ENCODE measurements at regions not wholly inside any gene's neighbourhood (a gene's known extent, or its start where the extent isn't known, plus 50 kb on each side); places are given as distances from the start of the nearest gene placed in this dataset.

- TF ChIP-seq CTCF (IDR thresholded peaks at IDR 0.05; ENCODE audit: extremely low read depth, insufficient read depth, missing control alignments) = no peak
- no peak for DNase-seq (ENCODE audit: low spot score)
- in situ Hi-C loops (cut with MboI; ENCODE audit: low pct_unique_long_range_greater_than_20kb, low sequenced_read_pairs, unreplicated experiment) = no loop called here
Measured at GRCh38 chr20:6305536-6305935, 182.7 kb upstream of the FERMT1 start.

- TF ChIP-seq CTCF (IDR thresholded peaks at IDR 0.05; ENCODE audit: extremely low read depth, insufficient read depth, missing control alignments) = no peak
- in situ Hi-C loops (cut with MboI; ENCODE audit: low pct_unique_long_range_greater_than_20kb, low sequenced_read_pairs, unreplicated experiment) = no loop called here
- no peak for DNase-seq (ENCODE audit: low spot score)
Measured at GRCh38 chr20:6302041-6302440, 179.2 kb upstream of the FERMT1 start.

GRCh38 chr20:6299456-6299855, 176.6 kb upstream of the FERMT1 start:
- TF ChIP-seq CTCF (IDR thresholded peaks at IDR 0.05; ENCODE audit: extremely low read depth, insufficient read depth, missing control alignments) = no peak
- in situ Hi-C loops (cut with MboI; ENCODE audit: low pct_unique_long_range_greater_than_20kb, low sequenced_read_pairs, unreplicated experiment) = no loop called here
- DNase-seq (ENCODE audit: low spot score) = no peak

- in situ Hi-C loops (cut with MboI; ENCODE audit: low pct_unique_long_range_greater_than_20kb, low sequenced_read_pairs, unreplicated experiment) = no loop called here
- no peak for TF ChIP-seq CTCF (IDR thresholded peaks at IDR 0.05; ENCODE audit: extremely low read depth, insufficient read depth, missing control alignments)
- no peak for DNase-seq (ENCODE audit: low spot score)
Measured at GRCh38 chr20:6298049-6298448, 175.2 kb upstream of the FERMT1 start.

GRCh38 chr20:6295867-6296256, 173.0 kb upstream of the FERMT1 start:
- in situ Hi-C loops (cut with MboI; ENCODE audit: low pct_unique_long_range_greater_than_20kb, low sequenced_read_pairs, unreplicated experiment) = no loop called here
- no peak for TF ChIP-seq CTCF (IDR thresholded peaks at IDR 0.05; ENCODE audit: extremely low read depth, insufficient read depth, missing control alignments)
- DNase-seq (ENCODE audit: low spot score) = no peak

GRCh38 chr20:6295127-6295866, 172.5 kb upstream of the FERMT1 start:
- TF ChIP-seq CTCF (IDR thresholded peaks at IDR 0.05; ENCODE audit: extremely low read depth, insufficient read depth, missing control alignments) = no peak
- in situ Hi-C loops (cut with MboI; ENCODE audit: low pct_unique_long_range_greater_than_20kb, low sequenced_read_pairs, unreplicated experiment) = no loop called here
- no peak for DNase-seq (ENCODE audit: low spot score)

Measured in GM13977 (cell line).